Liver (tissue), 7 donors: ENCODE measurements at regions not wholly inside any gene's neighbourhood (a gene's known extent, or its start where the extent isn't known, plus 50 kb on each side); places are given as distances from the start of the nearest gene placed in this dataset.

Source experiments
- DNase-seq: peaks from one replicate; pipeline ENCODE4 v3.0.0-alpha.2; 2017; ENCODE audit warnings: low spot score
- H3K27ac ChIP-seq, 2 donors: one replicate each; pipeline ENCODE4 v1.7.0; 2013; ENCODE audit warnings: inconsistent platforms in 2 of 2, low read length in 2 of 2, control low read depth in 1 of 2, low read depth in 1 of 2, mild to moderate bottlenecking in 1 of 2
- H3K27me3 ChIP-seq, 4 donors: one replicate each; pipeline versions ENCODE4 v1.6.1 to v1.7.0; 2013; ENCODE audit warnings: low read length in 3 of 4, inconsistent platforms in 1 of 4, mild to moderate bottlenecking in 1 of 4, moderate library complexity in 1 of 4; ENCODE audit not compliant: control insufficient read depth in 4 of 4, insufficient read depth in 4 of 4
- H3K36me3 ChIP-seq, 4 donors: one replicate each; pipeline versions ENCODE4 v1.6.1 to v1.7.0; 2013; ENCODE audit warnings: low read length in 3 of 4, mild to moderate bottlenecking in 3 of 4, low read depth in 1 of 4, moderate library complexity in 1 of 4; ENCODE audit not compliant: control insufficient read depth in 4 of 4, insufficient read depth in 3 of 4
- H3K4me1 ChIP-seq, 4 donors: one replicate each; pipeline versions ENCODE4 v1.6.1 to v1.7.0; 2013; ENCODE audit warnings: low read length in 3 of 4, mild to moderate bottlenecking in 3 of 4, moderate library complexity in 1 of 4; ENCODE audit not compliant: control insufficient read depth in 4 of 4, insufficient read depth in 4 of 4
- H3K4me3 ChIP-seq, 3 donors: one replicate each; pipeline versions ENCODE4 v1.6.1 to v1.7.0; 2013; ENCODE audit warnings: low read length in 3 of 3, control low read depth in 1 of 3, low read depth in 1 of 3, mild to moderate bottlenecking in 1 of 3
- H3K9ac ChIP-seq, 2 donors: one replicate each; pipeline ENCODE4 v1.7.0; 2013; ENCODE audit warnings: low read length in 2 of 2, mild to moderate bottlenecking in 2 of 2, moderate library complexity in 2 of 2, control low read depth in 1 of 2, low read depth in 1 of 2
- H3K9me3 ChIP-seq, 4 donors: one replicate each; pipeline versions ENCODE4 v1.6.1 to v1.7.0; 2013; ENCODE audit warnings: low read length in 3 of 4; ENCODE audit not compliant: control insufficient read depth in 4 of 4
- ATF3 ChIP-seq: IDR thresholded peaks from 2 replicates; pipeline ENCODE4 v1.6.1; 2016; ENCODE audit warnings: antibody characterized with exemption
- EGR1 ChIP-seq, 2 donors: IDR thresholded peaks; 2 replicates each; pipeline ENCODE4 v1.6.1; 2016 to 2018; ENCODE audit warnings: antibody characterized with exemption in 2 of 2, low read depth in 2 of 2
- FOXA1 ChIP-seq: IDR thresholded peaks from 2 replicates; pipeline ENCODE4 v1.6.1; 2016; ENCODE audit warnings: antibody characterized with exemption
- FOXA2 ChIP-seq: IDR thresholded peaks from 2 replicates; pipeline ENCODE4 v1.6.1; 2016; ENCODE audit warnings: antibody characterized with exemption
- GABPA ChIP-seq, 2 donors: IDR thresholded peaks in 1 of 2; conservative IDR thresholded peaks in 1 of 2; 2 replicates each; pipeline ENCODE4 v1.6.1; 2016; ENCODE audit warnings: antibody characterized with exemption in 2 of 2, mild to moderate bottlenecking in 1 of 2, moderate library complexity in 1 of 2
- HNF4G ChIP-seq: IDR thresholded peaks from 2 replicates; pipeline ENCODE4 v1.6.1; 2016; ENCODE audit warnings: antibody characterized with exemption
- JUND ChIP-seq, 2 donors: IDR thresholded peaks; 2 replicates each; pipeline ENCODE4 v1.6.1; 2016; ENCODE audit warnings: antibody characterized with exemption in 2 of 2
- NR2F2 ChIP-seq: IDR thresholded peaks from 2 replicates; pipeline ENCODE4 v1.6.1; 2016; ENCODE audit warnings: antibody characterized with exemption
- RAD21 ChIP-seq, 2 donors: IDR thresholded peaks; 2 replicates each; pipeline ENCODE4 v1.6.1; 2016; ENCODE audit warnings: antibody characterized with exemption in 2 of 2, mild to moderate bottlenecking in 2 of 2
- REST ChIP-seq: IDR thresholded peaks from 2 replicates; pipeline ENCODE4 v1.6.1; 2016; ENCODE audit warnings: antibody characterized with exemption, mild to moderate bottlenecking
- SP1 ChIP-seq: IDR thresholded peaks from 2 replicates; pipeline ENCODE4 v1.6.1; 2018; ENCODE audit warnings: antibody characterized with exemption, mild to moderate bottlenecking
- TAF1 ChIP-seq: conservative IDR thresholded peaks from 2 replicates; pipeline ENCODE4 v1.6.1; 2016; ENCODE audit warnings: antibody characterized with exemption, mild to moderate bottlenecking
- ZBTB33 ChIP-seq: IDR thresholded peaks from 2 replicates; pipeline ENCODE4 v1.6.1; 2016; ENCODE audit warnings: antibody characterized with exemption
- WGBS: extraction: QIAGEN DNeasy Blood & Tissue Kit; methylation state at CpG from one replicate; pipeline ENCODE4 v1.1.7; 2013; 5-methylcytosine and 5-hydroxymethylcytosine counted together
- donor health status: healthy.
- donor health status: healthy.
- donor health status: healthy.
- donor health status: healthy.

DNA sequence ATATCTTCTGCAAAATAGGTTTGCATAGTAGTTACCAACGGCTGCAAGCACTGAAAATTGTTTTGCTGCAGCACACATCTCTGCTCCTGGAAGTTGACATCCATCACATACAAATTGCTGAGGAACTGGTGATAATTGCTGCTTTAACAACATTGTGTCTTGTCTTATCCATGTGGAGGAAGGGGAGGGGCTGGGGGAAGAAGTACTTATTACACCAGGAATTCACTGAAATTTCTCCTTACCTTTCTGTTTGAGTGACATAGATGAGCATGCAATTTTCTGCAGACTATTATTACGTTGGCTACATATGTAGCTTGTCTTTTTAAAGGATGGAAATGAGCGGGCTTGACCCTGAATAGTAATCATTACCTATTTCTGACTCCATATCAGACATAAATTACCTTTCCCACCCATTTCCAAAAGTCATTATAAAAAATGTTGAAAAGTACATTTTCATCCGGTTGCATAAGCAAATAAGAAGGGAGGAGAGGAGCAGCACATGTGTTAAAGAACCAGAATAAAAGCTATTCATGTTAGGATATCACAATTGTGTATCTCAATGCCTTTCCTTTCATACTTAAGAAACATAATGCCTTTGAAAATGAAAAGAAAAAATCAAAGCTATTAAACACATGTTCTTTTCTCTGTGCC is 1905.6 kb downstream of the PCDH7 start (continued):
- TF ChIP-seq REST (no peak), NR2F2 (no peak), TAF1 (no peak), JUND (IDR thresholded peaks at IDR 0.05) (no peak), FOXA2 (no peak), EGR1 (IDR thresholded peaks at IDR 0.05; ENCODE audit: low read depth in 2 of 2) (no peak), SP1 (no peak), FOXA1 (no peak), ZBTB33 (no peak), HNF4G (no peak)

GRCh38 chr4:32631831-32632230 is 1911.7 kb downstream of the PCDH7 start:
- Histone ChIP-seq H3K27me3 (no peaks in the 10 kb centered on the region), H3K4me1 (no peaks in the 10 kb centered on the region), H3K9ac (no peak overlapping the region), H3K9me3 (no peaks in the 10 kb centered on the region), H3K27ac (no peak overlapping the region), H3K36me3 (no peaks in the 10 kb centered on the region), H3K4me3 (no peak overlapping the region)
- TF ChIP-seq RAD21 (IDR thresholded peaks at IDR 0.05) (no peak), GABPA (IDR thresholded peaks at IDR 0.05 in 1 of 2, conservative IDR thresholded peaks at IDR 0.05 in 1 of 2) (no peak), ATF3 (no peak), JUND (IDR thresholded peaks at IDR 0.05) (no peak), REST (no peak)
- DNase-seq, result no peak
- WGBS, result 70% methylated on average over 3 of the region's 3 CpGs
